Erythroblast (primary cell): ENCODE measurements at regions not wholly inside any gene's neighbourhood (a gene's known extent, or its start where the extent isn't known, plus 50 kb on each side); places are given as distances from the start of the nearest gene placed in this dataset.

Experiments
- GATA1 ChIP-seq: IDR thresholded peaks from 2 replicates; pipeline ENCODE4 v1.6.1; 2011; ENCODE audit warnings: low read depth, mild to moderate bottlenecking, control low read depth, low read length, moderate library complexity
- POLR2A ChIP-seq: IDR thresholded peaks from 2 replicates; pipeline ENCODE4 v1.6.1; 2011; ENCODE audit warnings: mild to moderate bottlenecking, low read length

- no peak for TF ChIP-seq POLR2A
- TF ChIP-seq GATA1: no peak
Measured at GRCh38 chr14:49139593-49139992, 446.6 kb downstream of the RPS29 start.
